Esophagus squamous epithelium (tissue), 4 donors: ENCODE measurements at regions not wholly inside any gene's neighbourhood (a gene's known extent, or its start where the extent isn't known, plus 50 kb on each side); places are given as distances from the start of the nearest gene placed in this dataset.
"Not testable (repeated sequence)": the region's sequence is repeated elsewhere in the genome, so short reads cannot be mapped to it uniquely, and the experiment has no call there.

Experiments
- CTCF ChIP-seq, 6 experiments: fragments of 450-650 bp in 4 of 6; fragments of 200-600 bp in 2 of 6; sonication (generic) in 2 of 6; IDR thresholded peaks; one replicate each; pipeline ENCODE4 v1.5.1; 2016 to 2019; ENCODE audit warnings: antibody characterized with exemption in 6 of 6, mild to moderate bottlenecking in 4 of 6, moderate library complexity in 4 of 6
- POLR2A ChIP-seq, 4 donors: fragments of 450-650 bp; IDR thresholded peaks; one replicate each; pipeline ENCODE4 v1.6.1; 2017; ENCODE audit warnings: antibody characterized with exemption in 4 of 4, mild to moderate bottlenecking in 4 of 4, moderate library complexity in 3 of 4

- TF ChIP-seq CTCF (IDR thresholded peaks at IDR 0.05): not testable (repeated sequence)
- TF ChIP-seq POLR2A (IDR thresholded peaks at IDR 0.05): peak in 1 of 4 donors; percentile 13
Measured at GRCh38 chr2:87469180-87470151, 278.4 kb upstream of the PLGLB2 start.
